ENCODE measurements at regions not wholly inside any gene's neighbourhood (a gene's known extent, or its start where the extent isn't known, plus 50 kb on each side); places are given as distances from the start of the nearest gene placed in this dataset.

- Histone ChIP-seq H3K4me1 (peaks cover 9 to 14% of the 10 kb centered on the region in 2 donors), H3K9me3 (no peaks in the 10 kb centered on the region), H3K27ac (no peak overlapping the region), H3K4me3 (no peak overlapping the region), H3K36me3 (no peaks in the 10 kb centered on the region), H3K27me3 (no peaks in the 10 kb centered on the region)
- intact Hi-C loops (cut with DNase I) = loop anchor here in 1 of 2 donors (10.0 kb wide), 1 partner anchor 221 kb away; no protein-coding TSS in a partner anchor
- no peak for TF ChIP-seq CTCF (IDR thresholded peaks at IDR 0.05)
- ATAC-seq (no peak), DNase-seq (no peak)
Measured at GRCh38 chr11:45336136-45336535, 50.0 kb upstream of the SYT13 start.

All from left lung (tissue), 4 donors.